Loucy (cell line): ENCODE measurements at regions not wholly inside any gene's neighbourhood (a gene's known extent, or its start where the extent isn't known, plus 50 kb on each side); places are given as distances from the start of the nearest gene placed in this dataset.

Source experiments
- EZH2phosphoT487 ChIP-seq: fragments of 200-600 bp; IDR thresholded peaks from 2 replicates; pipeline ENCODE4 v1.6.1; 2018; ENCODE audit warnings: antibody characterized with exemption, mild to moderate bottlenecking, moderate library complexity, borderline replicate concordance
- TF ChIP-seq, protein P1 (sequence below): fragments of 200-600 bp; sonication (generic); conservative IDR thresholded peaks from 2 replicates; pipeline ENCODE4 v1.5.1; 2014; ENCODE audit warnings: mild to moderate bottlenecking, antibody characterized with exemption, low read length

- TF ChIP-seq EZH2phosphoT487, result no peak
- TF ChIP-seq, protein P1, sequence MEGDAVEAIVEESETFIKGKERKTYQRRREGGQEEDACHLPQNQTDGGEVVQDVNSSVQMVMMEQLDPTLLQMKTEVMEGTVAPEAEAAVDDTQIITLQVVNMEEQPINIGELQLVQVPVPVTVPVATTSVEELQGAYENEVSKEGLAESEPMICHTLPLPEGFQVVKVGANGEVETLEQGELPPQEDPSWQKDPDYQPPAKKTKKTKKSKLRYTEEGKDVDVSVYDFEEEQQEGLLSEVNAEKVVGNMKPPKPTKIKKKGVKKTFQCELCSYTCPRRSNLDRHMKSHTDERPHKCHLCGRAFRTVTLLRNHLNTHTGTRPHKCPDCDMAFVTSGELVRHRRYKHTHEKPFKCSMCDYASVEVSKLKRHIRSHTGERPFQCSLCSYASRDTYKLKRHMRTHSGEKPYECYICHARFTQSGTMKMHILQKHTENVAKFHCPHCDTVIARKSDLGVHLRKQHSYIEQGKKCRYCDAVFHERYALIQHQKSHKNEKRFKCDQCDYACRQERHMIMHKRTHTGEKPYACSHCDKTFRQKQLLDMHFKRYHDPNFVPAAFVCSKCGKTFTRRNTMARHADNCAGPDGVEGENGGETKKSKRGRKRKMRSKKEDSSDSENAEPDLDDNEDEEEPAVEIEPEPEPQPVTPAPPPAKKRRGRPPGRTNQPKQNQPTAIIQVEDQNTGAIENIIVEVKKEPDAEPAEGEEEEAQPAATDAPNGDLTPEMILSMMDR, result no peak
Observed at GRCh38 chr1:82343381-82343780, 542.6 kb downstream of the ADGRL2 start.
